ENCODE measurements at regions not wholly inside any gene's neighbourhood (a gene's known extent, or its start where the extent isn't known, plus 50 kb on each side); places are given as distances from the start of the nearest gene placed in this dataset.

DNA sequence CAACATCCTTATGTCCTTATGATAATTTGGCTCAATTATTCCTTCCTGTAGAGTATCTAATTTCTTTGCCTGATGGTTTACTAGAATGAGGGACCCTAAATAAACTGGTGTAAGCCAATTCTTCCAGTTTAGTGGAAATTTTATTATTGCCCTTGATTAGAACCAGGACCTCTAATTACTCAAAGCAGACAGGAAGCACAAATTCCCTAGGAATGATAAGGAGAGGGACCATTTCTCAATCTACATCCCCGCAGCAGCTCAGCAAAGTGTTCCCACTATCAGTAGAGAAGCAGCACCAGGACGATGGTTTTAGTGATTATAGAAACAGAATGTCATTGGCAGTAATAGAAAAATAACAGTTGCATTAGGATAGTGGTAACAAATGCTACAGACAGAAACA, 97.1 kb downstream of the PLPPR4 start:
- TF ChIP-seq, protein P1, sequence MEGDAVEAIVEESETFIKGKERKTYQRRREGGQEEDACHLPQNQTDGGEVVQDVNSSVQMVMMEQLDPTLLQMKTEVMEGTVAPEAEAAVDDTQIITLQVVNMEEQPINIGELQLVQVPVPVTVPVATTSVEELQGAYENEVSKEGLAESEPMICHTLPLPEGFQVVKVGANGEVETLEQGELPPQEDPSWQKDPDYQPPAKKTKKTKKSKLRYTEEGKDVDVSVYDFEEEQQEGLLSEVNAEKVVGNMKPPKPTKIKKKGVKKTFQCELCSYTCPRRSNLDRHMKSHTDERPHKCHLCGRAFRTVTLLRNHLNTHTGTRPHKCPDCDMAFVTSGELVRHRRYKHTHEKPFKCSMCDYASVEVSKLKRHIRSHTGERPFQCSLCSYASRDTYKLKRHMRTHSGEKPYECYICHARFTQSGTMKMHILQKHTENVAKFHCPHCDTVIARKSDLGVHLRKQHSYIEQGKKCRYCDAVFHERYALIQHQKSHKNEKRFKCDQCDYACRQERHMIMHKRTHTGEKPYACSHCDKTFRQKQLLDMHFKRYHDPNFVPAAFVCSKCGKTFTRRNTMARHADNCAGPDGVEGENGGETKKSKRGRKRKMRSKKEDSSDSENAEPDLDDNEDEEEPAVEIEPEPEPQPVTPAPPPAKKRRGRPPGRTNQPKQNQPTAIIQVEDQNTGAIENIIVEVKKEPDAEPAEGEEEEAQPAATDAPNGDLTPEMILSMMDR (IDR thresholded peaks at IDR 0.05; ENCODE audit: low read depth, low read length), result no peak

DNA sequence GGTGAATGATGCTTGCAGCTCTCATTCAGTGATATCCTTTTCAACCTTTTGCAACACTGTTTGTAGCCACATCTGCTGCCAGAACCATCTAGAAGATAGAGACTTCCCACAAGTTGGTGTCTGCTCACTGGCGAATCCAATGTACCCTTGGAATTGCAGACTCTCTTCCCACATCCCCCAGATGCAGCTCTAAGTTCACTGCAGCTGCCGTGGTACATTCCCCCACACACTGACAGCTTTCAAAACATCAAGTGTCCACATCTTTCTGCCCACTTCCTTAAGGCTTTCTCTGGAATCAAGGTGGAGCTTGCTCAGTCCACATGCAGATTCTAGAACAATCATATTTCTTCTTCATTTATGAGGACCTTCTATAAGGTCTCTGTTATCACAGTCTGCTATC, 99.2 kb downstream of the PLPPR4 start:
- Histone ChIP-seq H3K4me1 (ENCODE audit: low read depth) (peaks cover 13% of the 10 kb centered on the region), H3K36me3 (no peaks in the 10 kb centered on the region), H3K4me3 (no peak overlapping the region), H3K27me3 (no peaks in the 10 kb centered on the region), H3K9me3 (ENCODE audit: low read depth) (no peaks in the 10 kb centered on the region), H3K27ac (no peak overlapping the region)
- TF ChIP-seq, protein P1 (IDR thresholded peaks at IDR 0.05; ENCODE audit: low read depth, low read length), result no peak
- no peak for DNase-seq (ENCODE audit: low read depth in 1 of 2, low spot score in 1 of 2)

More for the DNA sequence above, 97.1 kb downstream of the PLPPR4 start:
- Histone ChIP-seq H3K4me3 (no peak overlapping the region), H3K9me3 (ENCODE audit: low read depth) (no peaks in the 10 kb centered on the region), H3K27me3 (no peaks in the 10 kb centered on the region), H3K36me3 (no peaks in the 10 kb centered on the region), H3K27ac (no peak overlapping the region), H3K4me1 (ENCODE audit: low read depth) (peaks cover 13% of the 10 kb centered on the region)
- no peak for DNase-seq (ENCODE audit: low read depth in 1 of 2, low spot score in 1 of 2)

DNA sequence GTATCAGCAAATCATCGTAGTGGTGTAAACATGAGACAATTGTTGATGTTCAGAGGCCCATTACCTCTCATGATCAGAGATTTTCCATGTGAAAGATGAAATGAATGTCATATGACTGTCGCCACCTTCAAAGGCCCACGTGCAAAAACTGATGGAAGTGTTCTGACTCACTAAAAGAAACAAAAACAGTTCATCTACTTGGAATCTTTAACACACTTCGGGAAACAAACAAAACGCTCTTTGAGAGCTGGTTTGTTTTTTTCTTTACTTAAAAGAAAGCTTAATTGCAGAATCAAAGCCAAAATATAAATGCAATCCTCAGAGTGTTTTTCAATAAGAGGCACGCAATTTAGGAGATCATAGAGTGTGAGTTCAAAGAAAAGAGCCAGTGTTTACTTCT, 100.8 kb downstream of the PLPPR4 start:
- no peak overlapping the region for H3K4me3 ChIP-seq
- H3K9me3 ChIP-seq (ENCODE audit: low read depth), result no peaks in the 10 kb centered on the region
- H3K36me3 ChIP-seq, result no peaks in the 10 kb centered on the region
- H3K27ac ChIP-seq, result no peak overlapping the region
- peaks cover 13% of the 10 kb centered on the region for H3K4me1 ChIP-seq (ENCODE audit: low read depth)
- no peaks in the 10 kb centered on the region for H3K27me3 ChIP-seq
- no peak for DNase-seq (ENCODE audit: low read depth in 1 of 2, low spot score in 1 of 2)
- TF ChIP-seq, protein P1 (IDR thresholded peaks at IDR 0.05; ENCODE audit: low read depth, low read length), result no peak

DNA sequence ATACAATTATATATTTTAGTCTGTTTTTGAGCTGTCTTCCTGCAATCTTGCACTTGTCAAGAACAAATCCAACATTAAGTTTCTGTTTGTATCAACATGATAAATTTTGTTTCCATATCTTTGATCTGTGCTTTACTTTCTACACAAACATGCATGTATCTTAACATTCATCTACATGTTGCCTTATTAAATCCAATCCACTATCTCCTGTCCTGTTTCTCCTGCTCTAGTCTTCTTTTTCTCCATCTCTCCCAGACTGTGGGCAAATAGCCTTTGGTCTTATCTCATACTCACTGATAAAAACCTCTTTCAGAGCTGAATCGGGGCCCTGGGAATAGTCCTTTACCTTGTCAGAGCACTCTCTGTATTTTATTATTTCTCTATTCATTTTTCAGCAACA, 101.3 kb downstream of the PLPPR4 start:
- Histone ChIP-seq H3K9me3 (ENCODE audit: low read depth) (no peaks in the 10 kb centered on the region), H3K27me3 (no peaks in the 10 kb centered on the region), H3K36me3 (no peaks in the 10 kb centered on the region), H3K27ac (peak overlapping the region; percentile 52), H3K4me3 (no peak overlapping the region), H3K4me1 (ENCODE audit: low read depth) (peaks cover 13% of the 10 kb centered on the region)
- TF ChIP-seq, protein P1 (IDR thresholded peaks at IDR 0.05; ENCODE audit: low read depth, low read length), result no peak
- peak in 1 of 2 donors; percentile 12 for DNase-seq (ENCODE audit: low read depth in 1 of 2, low spot score in 1 of 2)

DNA sequence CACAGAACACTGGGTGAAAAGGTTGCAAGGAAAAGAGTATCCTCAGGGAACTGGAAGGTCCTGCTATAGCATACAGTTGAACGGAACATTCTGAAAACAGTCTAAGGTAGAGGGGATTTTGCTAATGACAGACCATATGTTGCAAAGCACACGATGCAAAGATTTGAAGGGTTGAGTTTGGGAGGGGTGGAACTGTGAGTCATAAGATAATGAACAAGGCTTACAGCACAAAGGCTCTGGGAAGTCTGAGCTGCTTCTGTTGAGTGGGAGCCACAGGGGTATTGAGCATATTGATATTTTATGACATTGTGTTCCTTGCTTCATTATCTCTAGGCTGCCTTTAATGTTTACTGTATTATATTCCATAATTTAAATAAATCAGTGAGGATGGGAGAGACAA, 104.9 kb downstream of the PLPPR4 start:
- Histone ChIP-seq H3K27ac (no peak overlapping the region), H3K4me1 (ENCODE audit: low read depth) (peaks cover 18% of the 10 kb centered on the region), H3K9me3 (ENCODE audit: low read depth) (no peaks in the 10 kb centered on the region), H3K27me3 (no peaks in the 10 kb centered on the region), H3K36me3 (no peaks in the 10 kb centered on the region), H3K4me3 (no peak overlapping the region)
- DNase-seq (ENCODE audit: low read depth in 1 of 2, low spot score in 1 of 2), result no peak
- TF ChIP-seq, protein P1 (IDR thresholded peaks at IDR 0.05; ENCODE audit: low read depth, low read length), result no peak

DNA sequence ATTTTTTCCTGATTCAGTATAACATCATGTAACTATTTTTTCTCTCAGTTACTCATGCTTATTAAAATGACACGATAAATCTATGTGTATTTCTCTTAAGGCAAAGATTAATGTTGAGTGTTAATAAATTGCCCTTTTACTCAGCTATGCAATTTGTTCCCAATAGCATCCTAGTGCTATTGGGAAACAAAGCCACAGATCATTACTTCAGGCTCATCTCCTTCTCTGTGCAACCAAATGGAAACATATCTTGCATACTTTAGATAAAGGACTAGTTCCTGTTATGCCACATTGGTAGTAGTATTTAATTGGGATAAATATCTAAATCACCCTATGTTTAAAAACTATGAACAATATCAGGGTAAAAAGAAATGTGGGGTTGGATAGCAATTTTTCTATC, 106.2 kb downstream of the PLPPR4 start:
- no peaks in the 10 kb centered on the region for H3K36me3 ChIP-seq
- H3K4me1 ChIP-seq (ENCODE audit: low read depth), result peaks cover 14% of the 10 kb centered on the region
- TF ChIP-seq, protein P1 (IDR thresholded peaks at IDR 0.05; ENCODE audit: low read depth, low read length), result no peak
- H3K27me3 ChIP-seq, result no peaks in the 10 kb centered on the region
- no peak overlapping the region for H3K4me3 ChIP-seq
- H3K27ac ChIP-seq, result no peak overlapping the region
- no peaks in the 10 kb centered on the region for H3K9me3 ChIP-seq (ENCODE audit: low read depth)
- no peak for DNase-seq (ENCODE audit: low read depth in 1 of 2, low spot score in 1 of 2)

All from cardiac muscle cell (in vitro differentiated cells and primary cell).